Kidney (tissue), 13 donors: ENCODE measurements at regions not wholly inside any gene's neighbourhood (a gene's known extent, or its start where the extent isn't known, plus 50 kb on each side); places are given as distances from the start of the nearest gene placed in this dataset.

Experiments used
- DNase-seq, 5 donors: peaks; one replicate each; pipeline ENCODE4 v3.0.0-alpha.2; 2013 to 2020
- FAIRE-seq: peaks from 2 replicates; lab custom pipeline; 2012; peaks lifted over from hg19 to GRCh38; lab: Jason Lieb, UNC
- H3K27ac ChIP-seq, 2 donors: one replicate each; pipeline ENCODE4 v1.7.0; 2013; ENCODE audit warnings: low read depth in 2 of 2, low read length in 2 of 2, inconsistent platforms in 1 of 2
- H3K27me3 ChIP-seq: one replicate; pipeline ENCODE4 v1.7.1; 2013; ENCODE audit warnings: low read length, inconsistent platforms; ENCODE audit not compliant: control insufficient read depth, insufficient read depth
- H3K36me3 ChIP-seq, 3 donors: one replicate each; pipeline versions ENCODE4 v1.7.0 to v1.7.1; 2013; ENCODE audit warnings: low read length in 3 of 3, control low read depth in 1 of 3, inconsistent platforms in 1 of 3; ENCODE audit not compliant: insufficient read depth in 3 of 3, control insufficient read depth in 2 of 3
- H3K4me1 ChIP-seq, 3 donors: one replicate each; pipeline versions ENCODE4 v1.7.0 to v1.7.1; 2013; ENCODE audit warnings: low read length in 3 of 3, inconsistent platforms in 1 of 3, low read depth in 1 of 3; ENCODE audit not compliant: control insufficient read depth in 2 of 3, insufficient read depth in 2 of 3
- H3K4me3 ChIP-seq, 3 donors: one replicate each; pipeline versions ENCODE4 v1.7.0 to v1.8.1; 2013; ENCODE audit warnings: low read length in 3 of 3, control low read depth in 1 of 3, inconsistent platforms in 1 of 3
- H3K9ac ChIP-seq, 3 donors: one replicate each; pipeline versions ENCODE4 v1.7.0 to v1.7.1; 2013; ENCODE audit warnings: low read length in 3 of 3, control low read depth in 1 of 3, inconsistent platforms in 1 of 3
- H3K9me3 ChIP-seq, 3 donors: one replicate each; pipeline versions ENCODE4 v1.7.0 to v1.7.1; 2013; ENCODE audit warnings: low read length in 3 of 3, control low read depth in 1 of 3, inconsistent platforms in 1 of 3; ENCODE audit not compliant: control insufficient read depth in 2 of 3, insufficient read depth in 1 of 3
- intact Hi-C: fragments of 100-400 bp; cut with DNase I; formaldehyde crosslinking; loops from one replicate; pipeline ENCODE4 v1.11.1; 2022
- TF ChIP-seq, protein P1 (sequence below): IDR thresholded peaks from 3 replicates; pipeline ENCODE4 v1.5.1; 2012; ENCODE audit warnings: mild to moderate bottlenecking, moderate library complexity, borderline replicate concordance; ENCODE audit not compliant: insufficient read depth; ENCODE audit errors: extremely low read depth
- donor health status: control.
- donor health status: control.
- donor health status: control.
- donor health status: control.
- donor health status: control.
- donor health status: DM: yes; HTN: yes; CAD: no.
- donor health status: Normal renal cell carcinoma (clear cell type).

GRCh38 chr22:48926136-48926535, 901.5 kb downstream of the BRD1 start:
- intact Hi-C loops, result no loop called here
- Histone ChIP-seq H3K36me3 (no peaks in the 10 kb centered on the region), H3K9me3 (no peaks in the 10 kb centered on the region), H3K9ac (no peak overlapping the region), H3K4me3 (no peak overlapping the region), H3K27me3 (no peaks in the 10 kb centered on the region), H3K27ac (no peak overlapping the region), H3K4me1 (no peaks in the 10 kb centered on the region)
- FAIRE-seq, result no peak
- no peak for DNase-seq
- TF ChIP-seq, protein P1, sequence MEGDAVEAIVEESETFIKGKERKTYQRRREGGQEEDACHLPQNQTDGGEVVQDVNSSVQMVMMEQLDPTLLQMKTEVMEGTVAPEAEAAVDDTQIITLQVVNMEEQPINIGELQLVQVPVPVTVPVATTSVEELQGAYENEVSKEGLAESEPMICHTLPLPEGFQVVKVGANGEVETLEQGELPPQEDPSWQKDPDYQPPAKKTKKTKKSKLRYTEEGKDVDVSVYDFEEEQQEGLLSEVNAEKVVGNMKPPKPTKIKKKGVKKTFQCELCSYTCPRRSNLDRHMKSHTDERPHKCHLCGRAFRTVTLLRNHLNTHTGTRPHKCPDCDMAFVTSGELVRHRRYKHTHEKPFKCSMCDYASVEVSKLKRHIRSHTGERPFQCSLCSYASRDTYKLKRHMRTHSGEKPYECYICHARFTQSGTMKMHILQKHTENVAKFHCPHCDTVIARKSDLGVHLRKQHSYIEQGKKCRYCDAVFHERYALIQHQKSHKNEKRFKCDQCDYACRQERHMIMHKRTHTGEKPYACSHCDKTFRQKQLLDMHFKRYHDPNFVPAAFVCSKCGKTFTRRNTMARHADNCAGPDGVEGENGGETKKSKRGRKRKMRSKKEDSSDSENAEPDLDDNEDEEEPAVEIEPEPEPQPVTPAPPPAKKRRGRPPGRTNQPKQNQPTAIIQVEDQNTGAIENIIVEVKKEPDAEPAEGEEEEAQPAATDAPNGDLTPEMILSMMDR, result no peak

- H3K9me3 ChIP-seq, result no peaks in the 10 kb centered on the region
- no peaks in the 10 kb centered on the region for H3K36me3 ChIP-seq
- FAIRE-seq, result no peak
- no peak for DNase-seq
- intact Hi-C loops, result no loop called here
- no peak overlapping the region for H3K9ac ChIP-seq
- no peaks in the 10 kb centered on the region for H3K4me1 ChIP-seq
- no peaks in the 10 kb centered on the region for H3K27me3 ChIP-seq
- TF ChIP-seq, protein P1, result no peak
- H3K4me3 ChIP-seq, result no peak overlapping the region
- no peak overlapping the region for H3K27ac ChIP-seq
Observed at GRCh38 chr22:48925450-48925849, 902.2 kb downstream of the BRD1 start.

GRCh38 chr22:48923996-48924395, 903.7 kb downstream of the BRD1 start:
- H3K9me3 ChIP-seq, result no peaks in the 10 kb centered on the region
- no peak for FAIRE-seq
- H3K27ac ChIP-seq, result no peak overlapping the region
- TF ChIP-seq, protein P1, result no peak
- H3K27me3 ChIP-seq, result no peaks in the 10 kb centered on the region
- H3K4me3 ChIP-seq, result no peak overlapping the region
- H3K4me1 ChIP-seq, result no peaks in the 10 kb centered on the region
- H3K36me3 ChIP-seq, result no peaks in the 10 kb centered on the region
- no peak for DNase-seq
- intact Hi-C loops, result no loop called here
- no peak overlapping the region for H3K9ac ChIP-seq

- no peak for FAIRE-seq
- Histone ChIP-seq H3K27me3 (no peaks in the 10 kb centered on the region), H3K9me3 (no peaks in the 10 kb centered on the region), H3K9ac (no peak overlapping the region), H3K36me3 (no peaks in the 10 kb centered on the region), H3K4me3 (no peak overlapping the region), H3K27ac (no peak overlapping the region), H3K4me1 (no peaks in the 10 kb centered on the region)
- intact Hi-C loops, result no loop called here
- no peak for DNase-seq
- TF ChIP-seq, protein P1, result no peak
Observed at GRCh38 chr22:48923165-48923865, 904.4 kb downstream of the BRD1 start.
